H1 (cell line): ENCODE measurements at regions not wholly inside any gene's neighbourhood (a gene's known extent, or its start where the extent isn't known, plus 50 kb on each side); places are given as distances from the start of the nearest gene placed in this dataset.

ENCODE experiments used
- CTBP2 ChIP-seq: IDR thresholded peaks from 2 replicates; pipeline ENCODE4 v1.7.0; 2011; ENCODE audit warnings: borderline replicate concordance, mild to moderate bottlenecking, moderate library complexity, mixed read lengths, low read length; ENCODE audit not compliant: insufficient read depth, insufficient read length
- GABPA ChIP-seq: IDR thresholded peaks from 2 replicates; pipeline ENCODE4 v1.6.1; 2011; ENCODE audit warnings: mild to moderate bottlenecking, low read length, moderate library complexity, borderline replicate concordance; ENCODE audit not compliant: insufficient read depth
- HDAC6 ChIP-seq: IDR thresholded peaks from one replicate; pipeline ENCODE4 v1.7.1; 2012; ENCODE audit warnings: low read depth, mild to moderate bottlenecking, inconsistent platforms, low read length, moderate library complexity
- JUN ChIP-seq: IDR thresholded peaks from 2 replicates; pipeline ENCODE4 v1.6.1; 2011; ENCODE audit warnings: low read depth, mild to moderate bottlenecking, improper control_type of control experiment, low read length
- MAFK ChIP-seq: IDR thresholded peaks from 2 replicates; pipeline ENCODE4 v1.6.1; 2012; ENCODE audit warnings: low read depth, mild to moderate bottlenecking, improper control_type of control experiment, low read length
- NRF1 ChIP-seq: IDR thresholded peaks from 2 replicates; pipeline ENCODE4 v1.6.1; 2011; ENCODE audit warnings: mild to moderate bottlenecking, low read depth, low read length, improper control_type of control experiment
- POLR2A ChIP-seq, 2 experiments: IDR thresholded peaks; 1 replicate in 1 of 2; 2 replicates in 1 of 2; pipeline ENCODE4 v1.6.1; 2011; ENCODE audit warnings: low read depth in 2 of 2, low read length in 2 of 2, mild to moderate bottlenecking in 2 of 2; ENCODE audit errors: control extremely low read depth in 1 of 2
- SUZ12 ChIP-seq: fragments of 200-600 bp; sonication (generic); IDR thresholded peaks from 2 replicates; pipeline ENCODE4 v1.6.1; 2012; ENCODE audit warnings: mild to moderate bottlenecking, inconsistent platforms, low read length, moderate library complexity, mixed read lengths

DNA sequence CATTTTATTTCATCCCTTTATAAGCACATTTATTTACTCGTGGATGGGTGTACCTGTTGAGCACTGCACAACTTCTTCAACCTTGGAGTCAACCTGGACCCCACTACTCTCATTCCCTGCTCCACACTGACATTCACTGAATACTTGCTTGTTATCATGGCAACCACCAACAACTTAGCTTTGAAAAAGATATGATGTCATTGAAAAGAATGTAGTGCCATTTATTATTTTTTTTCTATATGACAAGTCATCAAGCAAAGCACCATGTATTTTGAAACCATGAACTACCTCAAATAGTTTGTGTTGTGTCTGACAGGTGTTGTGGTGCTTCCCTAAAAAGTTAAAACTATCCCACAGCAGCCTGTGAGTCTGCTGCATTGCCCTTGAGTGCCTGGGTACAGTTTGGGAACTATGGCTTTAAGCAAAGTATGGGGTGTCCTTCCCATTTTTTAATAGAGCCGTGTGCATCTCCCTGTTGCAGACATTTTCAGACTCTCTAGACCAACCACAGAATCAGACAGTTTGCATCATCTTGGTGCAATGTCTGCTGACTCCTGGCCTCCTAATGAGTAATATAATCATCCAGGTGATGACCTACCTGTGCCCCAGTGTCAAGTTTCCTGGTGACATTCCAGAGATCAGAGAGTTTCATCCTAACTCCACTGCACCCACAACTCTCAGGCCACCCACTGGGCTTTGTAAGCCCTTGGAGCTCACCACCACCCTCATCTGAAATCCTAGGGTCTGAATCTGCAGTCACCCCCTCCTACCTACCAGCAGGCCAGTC lies 339.7 kb upstream of the PROX1 start (continued):
- TF ChIP-seq MAFK (no peak), GABPA (no peak), NRF1 (no peak), HDAC6 (no peak), JUN (no peak), SUZ12 (no peak), CTBP2 (no peak), POLR2A (IDR thresholded peaks at IDR 0.05; ENCODE audit: control extremely low read depth in 1 of 2, low read depth in 2 of 2, low read length in 2 of 2) (no peak)
